H1 (cell line): ENCODE measurements at regions not wholly inside any gene's neighbourhood (a gene's known extent, or its start where the extent isn't known, plus 50 kb on each side); places are given as distances from the start of the nearest gene placed in this dataset.

Experiments used
- CTCF ChIA-PET: fragments of 300-600 bp; sonication (Branson Sonifier 250); formaldehyde crosslinking; loops from one replicate; lab custom pipeline; 2021; ENCODE audit not compliant: partially characterized antibody; lab: Charles Lee
- POLR2A ChIA-PET: fragments of 300-600 bp; sonication (Branson Sonifier 250); formaldehyde crosslinking; loops from one replicate; lab custom pipeline; 2021; ENCODE audit warnings: inconsistent platforms; ENCODE audit not compliant: partially characterized antibody; lab: Charles Lee
- DNase-seq, 2 experiments: peaks; one replicate each; pipeline versions ENCODE4 v3.0.0 to v3.0.0-alpha.2; 2010 to 2022; ENCODE audit warnings: low spot score in 2 of 2, low read depth in 1 of 2, mixed read lengths in 1 of 2
- FAIRE-seq: peaks from 2 replicates; lab custom pipeline; 2011; peaks lifted over from hg19 to GRCh38; lab: Jason Lieb, UNC
- H2AFZ ChIP-seq: 2 replicates; pipeline ENCODE4 v1.8.1; 2012; ENCODE audit warnings: low read length, inconsistent platforms
- H2AK5ac ChIP-seq: 2 replicates; pipeline ENCODE4 v1.6.1; 2013; ENCODE audit warnings: low read depth, low read length
- H2BK120ac ChIP-seq: replicated peaks from 2 replicates; pipeline ENCODE3; 2013; ENCODE audit warnings: low read depth, low read length, inconsistent platforms
- H2BK12ac ChIP-seq: 2 replicates; pipeline ENCODE4 v1.6.1; 2013; ENCODE audit warnings: low read depth, low read length
- H2BK15ac ChIP-seq: 2 replicates; pipeline ENCODE4 v1.6.1; 2013; ENCODE audit warnings: low read length
- H2BK20ac ChIP-seq: 2 replicates; pipeline ENCODE4 v1.6.1; 2013; ENCODE audit warnings: low read length
- H2BK5ac ChIP-seq: 2 replicates; pipeline ENCODE4 v1.6.1; 2013; ENCODE audit warnings: low read depth, low read length
- H3K14ac ChIP-seq: 2 replicates; pipeline ENCODE4 v1.6.1; 2013; ENCODE audit warnings: inconsistent platforms; ENCODE audit not compliant: insufficient read length
- H3K18ac ChIP-seq: 2 replicates; pipeline ENCODE4 v1.6.1; 2013; ENCODE audit warnings: low read length; ENCODE audit errors: extremely low read depth
- H3K23ac ChIP-seq: 2 replicates; pipeline ENCODE4 v1.6.1; 2013; ENCODE audit warnings: inconsistent platforms; ENCODE audit not compliant: insufficient read length
- H3K23me2 ChIP-seq: 2 replicates; pipeline ENCODE4 v1.6.1; 2013; ENCODE audit warnings: low read depth, low read length
- H3K27ac ChIP-seq: 2 replicates; pipeline ENCODE4 v1.6.1; 2011; ENCODE audit warnings: low read depth, low read length, inconsistent platforms
- H3K27me3 ChIP-seq, 4 experiments: replicated peaks in 1 of 4; 1 replicate in 1 of 4; 2 replicates in 3 of 4; pipeline versions ENCODE4 v1.6.1 to v1.8.1; 2011 to 2013; ENCODE audit warnings: low read length in 3 of 4, mild to moderate bottlenecking in 3 of 4, inconsistent platforms in 2 of 4, mixed read lengths in 2 of 4, moderate library complexity in 1 of 4; ENCODE audit not compliant: control insufficient read depth in 3 of 4, insufficient read depth in 3 of 4; ENCODE audit errors: extremely low read depth in 1 of 4
- H3K36me3 ChIP-seq, 4 experiments: 2 replicates each; pipeline versions ENCODE4 v1.6.1 to v1.8.1; 2011 to 2013; ENCODE audit warnings: mild to moderate bottlenecking in 4 of 4, low read length in 3 of 4, moderate library complexity in 2 of 4, control low read depth in 1 of 4, inconsistent platforms in 1 of 4; ENCODE audit not compliant: insufficient read depth in 4 of 4, control insufficient read depth in 2 of 4
- H3K4ac ChIP-seq: replicated peaks from 2 replicates; pipeline ENCODE3; 2013; ENCODE audit warnings: low read length, low read depth, mixed read lengths, inconsistent platforms; ENCODE audit not compliant: insufficient read length
- H3K4me1 ChIP-seq, 4 experiments: replicated peaks in 1 of 4; 1 replicate in 1 of 4; 2 replicates in 3 of 4; pipeline versions ENCODE4 v1.6.1 to v1.8.1; 2011 to 2013; ENCODE audit warnings: low read length in 3 of 4, inconsistent platforms in 2 of 4, mixed read lengths in 1 of 4; ENCODE audit not compliant: insufficient read depth in 4 of 4, control insufficient read depth in 3 of 4
- H3K4me2 ChIP-seq, 2 experiments: 2 replicates each; pipeline versions ENCODE4 v1.6.1 to v1.8.1; 2011 to 2013; ENCODE audit warnings: low read depth in 2 of 2, low read length in 2 of 2, control low read depth in 1 of 2, inconsistent platforms in 1 of 2, mild to moderate bottlenecking in 1 of 2; ENCODE audit not compliant: insufficient read depth in 1 of 2
- H3K4me3 ChIP-seq, 4 experiments: fragments of 200-600, 300-600 bp in 1 of 4; sonication (generic), shearing (Covaris generic), sonication (Bioruptor Twin) in 1 of 4; 2 replicates each; pipeline versions ENCODE4 v1.5.1 to v1.8.1; 2011 to 2016; ENCODE audit warnings: low read length in 4 of 4, low read depth in 3 of 4, control low read depth in 2 of 4, inconsistent platforms in 2 of 4, mild to moderate bottlenecking in 2 of 4, mixed read lengths in 1 of 4, moderate library complexity in 1 of 4; ENCODE audit not compliant: insufficient read depth in 2 of 4; ENCODE audit errors: extremely low read depth in 1 of 4
- H3K56ac ChIP-seq: replicated peaks from 2 replicates; pipeline ENCODE3; 2013; ENCODE audit warnings: low read depth, mild to moderate bottlenecking, mixed read lengths, low read length, inconsistent platforms; ENCODE audit not compliant: insufficient read length
- H3K79me1 ChIP-seq: 2 replicates; pipeline ENCODE4 v1.6.1; 2013; ENCODE audit warnings: low read depth, low read length, control low read depth
- H3K79me2 ChIP-seq, 2 experiments: 2 replicates each; pipeline versions ENCODE4 v1.6.1 to v1.8.1; 2012 to 2013; ENCODE audit warnings: low read length in 2 of 2, mild to moderate bottlenecking in 2 of 2, inconsistent platforms in 1 of 2; ENCODE audit not compliant: insufficient read depth in 2 of 2, control insufficient read depth in 1 of 2
- H3K9ac ChIP-seq, 4 experiments: replicated peaks in 1 of 4; 1 replicate in 1 of 4; 2 replicates in 3 of 4; pipeline versions ENCODE4 v1.6.1 to v1.8.1; 2011 to 2013; ENCODE audit warnings: low read depth in 3 of 4, low read length in 3 of 4, control low read depth in 2 of 4, mild to moderate bottlenecking in 2 of 4, moderate library complexity in 2 of 4, inconsistent platforms in 1 of 4; ENCODE audit errors: extremely low read depth in 1 of 4
- H3K9me3 ChIP-seq, 2 experiments: 2 replicates each; pipeline versions ENCODE4 v1.6.1 to v1.8.1; 2012 to 2013; ENCODE audit warnings: mild to moderate bottlenecking in 2 of 2, moderate library complexity in 2 of 2, control low read depth in 1 of 2, inconsistent platforms in 1 of 2, low read depth in 1 of 2, low read length in 1 of 2, mixed read lengths in 1 of 2; ENCODE audit not compliant: insufficient read depth in 2 of 2
- H4K20me1 ChIP-seq, 2 experiments: replicated peaks in 1 of 2; 2 replicates each; pipeline versions ENCODE3 to v1.8.1; 2011 to 2013; ENCODE audit warnings: inconsistent platforms in 2 of 2, low read length in 2 of 2, mild to moderate bottlenecking in 1 of 2; ENCODE audit not compliant: insufficient read depth in 2 of 2, control insufficient read depth in 1 of 2
- H4K5ac ChIP-seq: 2 replicates; pipeline ENCODE4 v1.6.1; 2013; ENCODE audit warnings: low read length, low read depth, mixed read lengths, inconsistent platforms; ENCODE audit not compliant: insufficient read length
- H4K8ac ChIP-seq: 2 replicates; pipeline ENCODE4 v1.8.0; 2013; ENCODE audit warnings: mild to moderate bottlenecking, moderate library complexity, low read length, inconsistent platforms; ENCODE audit not compliant: insufficient read depth; ENCODE audit errors: extremely low read depth
- H4K91ac ChIP-seq: replicated peaks from 2 replicates; pipeline ENCODE3; 2013; ENCODE audit warnings: low read length, mixed read lengths, inconsistent platforms; ENCODE audit not compliant: insufficient read length
- BRCA1 ChIP-seq: IDR thresholded peaks from 2 replicates; pipeline ENCODE4 v1.6.1; 2012; ENCODE audit warnings: low read depth, low read length, improper control_type of control experiment
- CEBPB ChIP-seq: IDR thresholded peaks from 2 replicates; pipeline ENCODE4 v1.6.1; 2012; ENCODE audit warnings: low read depth, low read length
- NANOG ChIP-seq: IDR thresholded peaks from 2 replicates; pipeline ENCODE4 v1.6.1; 2011; ENCODE audit warnings: low read length, low read depth, mild to moderate bottlenecking, inconsistent platforms; ENCODE audit not compliant: insufficient read depth, poor library complexity, severe bottlenecking
- PHF8 ChIP-seq: fragments of 200-600 bp; sonication (generic); conservative IDR thresholded peaks from 2 replicates; pipeline ENCODE4 v1.7.1; 2012; ENCODE audit warnings: low read depth, mild to moderate bottlenecking, inconsistent platforms, low read length, moderate library complexity
- POLR2A ChIP-seq, 2 experiments: IDR thresholded peaks; 1 replicate in 1 of 2; 2 replicates in 1 of 2; pipeline ENCODE4 v1.6.1; 2011; ENCODE audit warnings: low read depth in 2 of 2, low read length in 2 of 2, mild to moderate bottlenecking in 2 of 2; ENCODE audit errors: control extremely low read depth in 1 of 2
- RNF2 ChIP-seq: fragments of 200-900, 300-1000 bp; sonication (generic); IDR thresholded peaks from 2 replicates; pipeline ENCODE4 v1.7.1; 2016; ENCODE audit warnings: borderline replicate concordance, low read depth, mild to moderate bottlenecking, antibody characterized with exemption, low read length; ENCODE audit not compliant: poor library complexity, severe bottlenecking; ENCODE audit errors: missing control alignments
- USF2 ChIP-seq: IDR thresholded peaks from 2 replicates; pipeline ENCODE4 v1.6.1; 2011; ENCODE audit warnings: low read length, improper control_type of control experiment

GRCh38 chr2:199015072-199015471 lies 442.7 kb downstream of the SATB2 start:
- no peaks in the 10 kb centered on the region for H3K27me3 ChIP-seq
- no peak overlapping the region for H3K9ac ChIP-seq
- H2BK12ac ChIP-seq: no peak overlapping the region
- no peak overlapping the region for H3K56ac ChIP-seq
- H3K23me2 ChIP-seq: no peaks in the 10 kb centered on the region
- no peak overlapping the region for H3K4me3 ChIP-seq
- DNase-seq (no peak), FAIRE-seq (no peak)
- H4K91ac ChIP-seq: no peak overlapping the region
- no peak overlapping the region for H2AFZ ChIP-seq
- H3K36me3 ChIP-seq: no peaks in the 10 kb centered on the region
- H2BK120ac ChIP-seq: no peak overlapping the region
- H3K9me3 ChIP-seq: no peaks in the 10 kb centered on the region
- no peaks in the 10 kb centered on the region for H3K79me2 ChIP-seq
- peaks cover 0 to under 1% (median 0%) of the 10 kb centered on the region in 4 experiments; a peak in 1 of 7 replicates for H3K4me1 ChIP-seq
- no peak overlapping the region for H2AK5ac ChIP-seq
- no peak overlapping the region for H3K23ac ChIP-seq
- H4K8ac ChIP-seq: no peak overlapping the region
- no peak overlapping the region for H3K14ac ChIP-seq
- ChIA-PET POLR2A (no interaction called here), CTCF (no interaction called here)
- no peak overlapping the region for H3K18ac ChIP-seq
- H2BK15ac ChIP-seq: no peak overlapping the region
- no peak overlapping the region for H4K5ac ChIP-seq
- no peak overlapping the region for H3K27ac ChIP-seq
- no peaks in the 10 kb centered on the region for H4K20me1 ChIP-seq
- no peak overlapping the region for H3K4ac ChIP-seq
- TF ChIP-seq CEBPB: no peak
- TF ChIP-seq BRCA1: no peak
- no peak for TF ChIP-seq POLR2A (IDR thresholded peaks at IDR 0.05; ENCODE audit: control extremely low read depth in 1 of 2, low read depth in 2 of 2, low read length in 2 of 2)
- no peak for TF ChIP-seq RNF2
- no peak for TF ChIP-seq NANOG
- no peak for TF ChIP-seq PHF8
- TF ChIP-seq USF2: no peak
- H3K79me1 ChIP-seq: no peaks in the 10 kb centered on the region
- H2BK20ac ChIP-seq: no peak overlapping the region
- no peak overlapping the region for H2BK5ac ChIP-seq
- H3K4me2 ChIP-seq: no peak overlapping the region
